ENCODE measurements at regions not wholly inside any gene's neighbourhood (a gene's known extent, or its start where the extent isn't known, plus 50 kb on each side); places are given as distances from the start of the nearest gene placed in this dataset.

GRCh38 chr9:20270161-20270560 lies 352.1 kb downstream of the MLLT3 start:
- no peak overlapping the region for H3K4me3 ChIP-seq (ENCODE audit: low read depth, low read length)
- DNase-seq (ENCODE audit: low read depth): no peak
- no peak for TF ChIP-seq MYC (IDR thresholded peaks at IDR 0.05; ENCODE audit: low read depth, low read length)
- no peak for TF ChIP-seq POLR2A (IDR thresholded peaks at IDR 0.05; ENCODE audit: extremely low read depth, insufficient read length)
- no peak for TF ChIP-seq MAX (IDR thresholded peaks at IDR 0.05; ENCODE audit: low read depth, low read length)
- TF ChIP-seq CTCF (IDR thresholded peaks at IDR 0.05; ENCODE audit: low read depth, low read length): no peak

- no peak overlapping the region for H3K4me3 ChIP-seq (ENCODE audit: low read depth, low read length)
- no peak for TF ChIP-seq MYC (IDR thresholded peaks at IDR 0.05; ENCODE audit: low read depth, low read length)
- TF ChIP-seq POLR2A (IDR thresholded peaks at IDR 0.05; ENCODE audit: extremely low read depth, insufficient read length): no peak
- TF ChIP-seq CTCF (IDR thresholded peaks at IDR 0.05; ENCODE audit: low read depth, low read length): no peak
- no peak for TF ChIP-seq MAX (IDR thresholded peaks at IDR 0.05; ENCODE audit: low read depth, low read length)
- DNase-seq (ENCODE audit: low read depth): no peak
Observed at GRCh38 chr9:20269620-20270019, 352.7 kb downstream of the MLLT3 start.

- TF ChIP-seq CTCF (IDR thresholded peaks at IDR 0.05; ENCODE audit: low read depth, low read length) (no peak), MAX (IDR thresholded peaks at IDR 0.05; ENCODE audit: low read depth, low read length) (no peak), MYC (IDR thresholded peaks at IDR 0.05; ENCODE audit: low read depth, low read length) (no peak), POLR2A (IDR thresholded peaks at IDR 0.05; ENCODE audit: extremely low read depth, insufficient read length) (no peak)
- DNase-seq (ENCODE audit: low read depth): no peak
- no peak overlapping the region for H3K4me3 ChIP-seq (ENCODE audit: low read depth, low read length)
Observed at GRCh38 chr9:20264896-20265295, 357.4 kb downstream of the MLLT3 start.

GRCh38 chr9:20262611-20263010 lies 359.7 kb downstream of the MLLT3 start:
- TF ChIP-seq MAX (IDR thresholded peaks at IDR 0.05; ENCODE audit: low read depth, low read length) (no peak), POLR2A (IDR thresholded peaks at IDR 0.05; ENCODE audit: extremely low read depth, insufficient read length) (no peak), CTCF (IDR thresholded peaks at IDR 0.05; ENCODE audit: low read depth, low read length) (no peak), MYC (IDR thresholded peaks at IDR 0.05; ENCODE audit: low read depth, low read length) (no peak)
- no peak overlapping the region for H3K4me3 ChIP-seq (ENCODE audit: low read depth, low read length)
- no peak for DNase-seq (ENCODE audit: low read depth)

- H3K4me3 ChIP-seq (ENCODE audit: low read depth, low read length): no peak overlapping the region
- TF ChIP-seq CTCF (IDR thresholded peaks at IDR 0.05; ENCODE audit: low read depth, low read length): no peak
- TF ChIP-seq MAX (IDR thresholded peaks at IDR 0.05; ENCODE audit: low read depth, low read length): no peak
- TF ChIP-seq POLR2A (IDR thresholded peaks at IDR 0.05; ENCODE audit: extremely low read depth, insufficient read length): no peak
- no peak for TF ChIP-seq MYC (IDR thresholded peaks at IDR 0.05; ENCODE audit: low read depth, low read length)
- DNase-seq (ENCODE audit: low read depth): no peak
Observed at GRCh38 chr9:20256284-20256948, 365.9 kb downstream of the MLLT3 start.
